HG02798 (cell line): ENCODE measurements at regions not wholly inside any gene's neighbourhood (a gene's known extent, or its start where the extent isn't known, plus 50 kb on each side); places are given as distances from the start of the nearest gene placed in this dataset.

Experiments
- ATAC-seq: cut with Tn5 transposase; IDR thresholded peaks from one replicate; pipeline ENCODE4 v1.9.1; 2021; ENCODE audit warnings: mild to moderate bottlenecking; ENCODE audit not compliant: unreplicated experiment, poor library complexity

DNA sequence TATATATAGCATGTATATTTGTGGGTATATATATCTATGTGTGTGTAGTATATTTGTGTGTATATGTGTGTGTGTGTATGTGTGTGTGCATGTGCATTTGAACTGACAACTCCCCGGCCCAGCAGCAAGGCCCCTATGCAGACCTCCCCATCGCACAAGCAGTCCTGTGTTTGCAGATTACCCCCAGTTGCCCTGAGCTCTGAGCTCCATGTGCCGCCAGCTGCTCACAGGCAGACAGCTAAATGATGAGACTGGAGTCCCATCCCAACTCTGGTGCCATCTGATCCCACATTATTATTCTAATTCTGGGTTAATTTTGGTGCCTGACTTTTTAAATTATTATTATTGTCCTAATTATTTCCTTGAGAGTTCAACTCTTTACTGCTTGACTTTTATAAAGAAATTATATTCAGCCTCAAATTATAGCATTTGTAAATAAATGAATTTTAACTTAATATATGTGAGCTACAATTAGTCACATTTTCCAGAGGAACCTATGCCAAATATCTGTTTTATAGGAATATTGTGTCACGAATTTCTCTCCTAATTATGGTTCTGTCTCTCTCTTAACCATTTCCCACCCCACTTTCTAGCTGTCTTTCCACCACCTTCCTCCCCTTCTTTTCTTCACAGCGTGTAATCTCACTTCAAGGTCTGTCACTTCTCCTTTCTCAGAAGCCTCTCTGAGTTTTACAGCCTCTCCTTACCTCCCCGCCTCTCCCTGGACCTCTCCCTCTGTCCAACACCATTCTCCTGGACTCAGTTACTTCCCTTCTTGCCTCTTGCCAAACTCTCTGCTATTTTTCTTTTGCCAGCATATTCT, 90.6 kb upstream of the SYNDIG1 start:
- ATAC-seq: no peak

DNA sequence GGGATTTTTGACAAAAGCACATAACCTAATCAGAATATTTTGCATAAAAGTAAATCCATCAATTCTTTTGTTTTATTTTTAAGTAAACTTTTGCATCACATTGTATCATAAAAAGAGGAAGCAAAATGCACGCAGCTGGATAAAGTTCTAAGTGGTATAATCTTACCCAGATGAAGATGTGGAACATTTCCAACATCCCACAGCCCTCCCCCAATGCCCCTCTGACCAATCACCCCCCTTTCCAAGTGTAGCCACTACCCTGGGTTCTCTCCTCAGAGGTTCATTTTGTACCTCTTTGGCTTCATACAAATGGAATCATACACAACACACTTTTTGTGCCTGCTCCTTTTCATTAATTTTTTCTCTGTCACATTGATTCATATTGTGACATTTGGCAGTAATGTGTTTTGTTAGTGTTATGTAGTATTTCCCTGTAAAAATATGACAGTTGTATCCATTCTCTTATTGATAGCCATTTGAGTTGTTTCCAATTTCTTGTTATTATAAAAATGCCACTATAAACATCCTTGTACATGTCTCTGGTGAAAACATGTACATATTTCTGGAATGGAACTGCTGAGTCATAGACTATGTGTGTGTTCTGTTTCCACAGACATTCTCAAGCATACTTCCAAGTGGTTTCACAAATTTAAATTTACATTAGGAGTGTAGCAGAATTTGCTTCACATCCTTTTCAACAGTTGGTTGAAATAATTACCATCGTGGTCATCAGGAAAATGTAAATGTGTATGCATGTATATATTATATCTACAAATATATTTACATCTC, 92.9 kb upstream of the SYNDIG1 start:
- no peak for ATAC-seq

DNA sequence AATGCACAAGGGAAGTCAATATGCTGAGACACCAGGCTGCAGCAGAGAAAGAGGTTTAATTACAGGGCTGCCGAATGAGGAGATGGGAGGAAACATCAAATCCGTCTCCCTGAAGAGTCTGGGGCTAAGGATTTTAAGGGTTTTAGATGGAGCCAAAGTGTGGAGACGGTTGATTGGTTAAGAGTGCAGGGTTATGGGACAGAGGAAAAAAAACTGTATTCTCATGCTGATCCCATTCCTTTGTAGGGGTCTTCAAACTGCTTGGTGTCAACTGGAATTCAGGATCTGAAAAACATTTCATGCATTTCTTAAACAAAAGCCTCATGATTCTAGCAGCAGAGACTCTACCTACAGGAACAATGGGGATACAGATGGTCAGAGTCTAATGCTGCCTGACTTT, 96.1 kb upstream of the SYNDIG1 start:
- no peak for ATAC-seq

DNA sequence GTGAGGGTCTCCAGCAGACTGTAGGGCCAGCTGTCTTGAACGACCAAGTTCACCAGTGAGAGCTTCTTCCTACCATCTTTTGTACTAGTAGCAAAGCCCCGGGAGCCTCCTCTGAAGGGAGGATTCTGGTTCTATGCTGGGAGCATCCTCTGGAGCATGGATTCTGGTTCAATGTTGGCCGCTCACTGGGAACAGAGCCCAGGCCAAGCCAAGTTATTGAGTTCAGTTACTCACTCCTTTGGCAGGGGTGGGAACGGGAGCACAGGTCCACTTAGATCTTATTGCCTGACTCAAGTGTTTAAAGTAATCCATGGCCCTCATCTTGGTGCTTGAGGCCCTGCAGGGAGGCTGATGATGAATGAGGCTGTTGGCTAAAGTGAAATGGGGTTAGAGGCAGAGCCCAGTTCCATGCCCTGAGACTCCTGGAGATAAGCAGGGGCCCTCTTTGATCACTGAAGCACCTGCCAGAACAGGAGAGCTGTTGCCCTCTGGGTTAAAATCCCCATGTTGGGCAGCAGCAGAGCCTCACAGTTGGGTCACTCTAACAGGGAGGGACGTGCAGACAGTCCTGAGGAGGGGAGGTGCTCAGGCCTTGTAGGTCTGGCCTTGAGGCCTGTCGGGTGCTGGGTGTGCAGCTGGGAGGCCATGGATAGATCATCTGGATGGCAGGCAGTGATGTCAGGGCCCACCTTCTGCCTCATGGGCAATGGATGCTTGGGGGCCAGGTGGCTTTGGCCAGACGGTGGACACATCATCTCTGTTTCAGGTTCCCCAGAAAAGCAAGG, 98.3 kb upstream of the SYNDIG1 start:
- no peak for ATAC-seq

DNA sequence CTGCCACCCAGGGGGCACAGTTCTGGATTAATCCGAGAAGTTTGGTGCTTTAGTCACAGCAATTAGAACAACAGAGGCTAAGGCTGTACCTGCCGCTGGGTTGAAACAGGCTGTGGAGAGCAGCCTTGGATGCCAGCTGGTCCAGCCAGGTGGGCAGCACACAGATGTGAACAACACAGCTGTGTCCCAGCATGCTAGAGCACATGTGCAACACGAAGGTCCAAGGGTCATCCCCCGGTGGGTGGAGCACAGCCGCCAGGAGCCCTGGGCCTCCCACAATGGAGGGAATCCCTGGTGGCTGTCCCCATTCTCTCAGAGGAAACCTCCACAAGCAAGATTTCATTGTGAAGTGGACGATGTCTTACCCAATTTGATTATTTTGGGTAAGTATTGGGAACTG, 99.2 kb upstream of the SYNDIG1 start:
- no peak for ATAC-seq

DNA sequence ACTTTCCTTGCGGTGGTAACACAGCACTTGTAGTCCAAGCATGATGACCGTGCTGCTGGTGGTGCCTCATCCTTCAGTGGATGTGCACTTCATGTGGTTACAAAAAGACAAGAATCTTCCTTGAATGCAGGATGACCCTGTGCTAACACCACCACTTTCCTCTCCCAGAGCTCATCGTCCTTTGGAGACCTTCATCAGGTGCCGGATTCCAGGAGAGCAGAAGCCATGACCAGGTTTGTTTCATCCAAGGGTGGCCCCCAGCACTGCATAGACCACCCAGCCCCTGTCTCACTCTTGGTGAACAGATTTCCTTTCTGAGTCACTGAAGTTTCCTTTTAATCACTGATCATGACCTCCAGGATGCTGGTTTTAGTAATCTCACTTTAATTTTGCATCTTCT, 101.2 kb upstream of the SYNDIG1 start:
- ATAC-seq: no peak

DNA sequence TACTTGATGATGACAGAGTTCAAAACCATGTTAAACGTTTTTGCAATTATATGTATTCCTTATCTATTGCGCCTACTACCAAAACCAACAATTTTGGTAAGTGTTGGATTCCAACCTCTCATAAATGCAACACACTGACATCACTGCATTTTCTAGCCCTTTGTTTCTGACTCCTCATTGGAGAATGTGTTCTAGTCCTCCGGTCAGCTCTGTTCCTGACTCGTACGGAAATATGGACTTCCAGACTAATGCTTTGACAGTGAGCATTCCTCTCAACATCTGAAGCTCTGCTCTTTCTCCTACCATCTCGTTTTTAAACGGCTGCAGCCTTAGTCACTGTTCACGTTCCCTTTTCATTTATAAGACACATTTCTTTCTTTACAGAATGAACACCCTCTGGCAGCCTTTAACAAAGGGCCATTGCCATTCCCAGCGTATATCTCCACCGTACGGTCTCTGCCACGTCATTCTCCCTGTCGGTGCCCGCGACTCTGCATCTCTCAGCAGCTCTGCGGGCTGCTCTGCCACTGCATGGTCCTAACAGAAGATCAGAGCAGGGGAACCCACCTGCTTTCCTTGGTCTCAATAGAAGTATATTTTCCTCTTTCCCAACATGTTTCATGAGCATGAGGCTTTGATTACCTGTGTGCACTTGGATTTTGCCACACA, 103.0 kb upstream of the SYNDIG1 start:
- no peak for ATAC-seq

DNA sequence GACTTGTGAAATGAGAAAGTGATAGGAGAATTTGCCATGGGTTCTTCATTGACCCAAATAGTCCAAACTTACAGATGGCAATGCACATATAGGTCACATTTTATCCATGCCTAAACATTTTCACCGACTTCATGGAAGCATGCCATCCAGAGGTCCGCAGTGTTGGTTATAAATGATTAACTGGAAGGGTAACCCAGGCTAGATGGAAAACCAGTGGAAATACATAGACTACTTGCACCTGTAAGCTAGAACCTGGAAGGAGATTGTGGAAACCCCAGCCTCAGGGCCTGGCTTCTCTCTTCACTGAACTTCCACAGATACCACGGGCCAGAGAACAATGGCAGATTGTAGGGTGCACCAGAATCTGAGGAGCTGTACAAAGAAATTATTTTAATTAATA, 103.8 kb upstream of the SYNDIG1 start:
- no peak for ATAC-seq

DNA sequence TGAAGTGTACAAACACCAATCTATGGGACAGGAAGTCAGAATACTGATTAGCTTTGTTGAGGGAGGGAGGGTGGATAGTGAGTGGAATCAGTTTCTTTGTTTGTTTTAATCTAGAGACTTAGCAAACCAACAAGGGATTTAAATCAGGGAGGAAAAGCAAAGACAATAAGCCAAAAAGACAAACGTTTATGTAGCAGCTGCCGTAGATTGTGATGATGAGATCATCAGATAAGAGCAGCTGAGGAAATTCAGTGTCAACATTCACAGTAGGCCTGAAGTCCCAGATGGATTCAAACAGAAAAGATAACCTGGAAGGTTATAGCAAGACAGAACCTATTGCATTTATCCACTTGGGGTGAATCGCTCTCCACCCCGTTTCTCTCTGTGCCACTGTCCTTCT, 104.9 kb upstream of the SYNDIG1 start:
- ATAC-seq: no peak

DNA sequence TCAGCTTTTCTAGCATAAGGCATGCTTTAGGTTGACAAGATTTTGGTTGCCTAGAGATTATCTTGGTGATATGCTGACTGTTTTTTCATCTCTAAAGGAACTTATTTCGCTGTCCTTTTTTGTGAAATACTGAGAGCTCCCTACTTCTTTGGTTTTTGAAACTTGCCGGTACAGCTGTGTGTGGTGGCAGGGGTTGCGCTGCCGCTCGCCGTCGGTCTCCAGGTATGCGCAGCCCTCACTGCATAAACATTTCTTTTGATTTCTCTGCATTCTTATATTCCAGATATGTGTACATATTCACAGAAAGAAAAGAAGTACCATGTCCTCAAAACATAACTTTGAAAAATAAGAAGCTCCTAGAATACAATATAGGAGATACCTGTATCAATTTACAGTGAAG, 106.4 kb upstream of the SYNDIG1 start:
- ATAC-seq: no peak

DNA sequence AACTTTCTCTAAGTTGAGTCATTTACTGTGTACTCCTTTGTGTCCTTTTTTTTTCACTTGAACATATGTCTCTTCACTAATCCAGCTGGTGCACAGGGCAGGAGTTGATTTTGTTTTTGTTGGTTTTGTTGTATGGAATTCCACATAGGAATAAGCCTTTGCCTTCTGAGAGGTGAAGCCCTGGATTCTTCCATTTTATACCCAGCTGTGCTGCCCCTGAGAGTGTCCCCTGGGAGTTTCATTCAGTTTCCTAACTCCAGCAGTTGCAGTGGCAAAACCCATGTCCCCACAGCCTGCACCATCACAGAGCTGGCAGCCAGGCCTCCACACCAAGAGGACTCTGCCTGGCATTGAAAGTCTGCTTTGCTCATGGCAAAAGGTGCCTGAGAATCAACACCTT, 107.3 kb upstream of the SYNDIG1 start:
- ATAC-seq: no peak

DNA sequence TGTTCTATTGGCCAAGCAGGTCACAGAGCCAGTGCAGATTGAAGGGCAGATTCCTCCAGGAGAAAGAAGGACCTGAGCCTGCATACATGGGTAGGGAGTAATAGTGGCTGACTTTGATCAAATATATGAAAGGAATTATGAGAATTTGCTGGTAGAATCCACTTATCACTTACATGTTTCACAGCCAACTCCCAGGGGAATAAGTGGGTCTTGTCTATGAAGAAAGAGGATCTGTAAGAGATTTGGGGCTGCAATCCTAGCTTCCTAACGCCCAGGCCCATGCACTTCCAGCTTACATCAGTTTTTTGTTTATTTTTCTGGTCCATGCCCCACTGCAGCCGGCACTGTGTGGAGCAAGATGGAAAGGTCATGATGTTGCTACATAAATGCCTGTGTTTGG, 107.9 kb upstream of the SYNDIG1 start:
- ATAC-seq: no peak

DNA sequence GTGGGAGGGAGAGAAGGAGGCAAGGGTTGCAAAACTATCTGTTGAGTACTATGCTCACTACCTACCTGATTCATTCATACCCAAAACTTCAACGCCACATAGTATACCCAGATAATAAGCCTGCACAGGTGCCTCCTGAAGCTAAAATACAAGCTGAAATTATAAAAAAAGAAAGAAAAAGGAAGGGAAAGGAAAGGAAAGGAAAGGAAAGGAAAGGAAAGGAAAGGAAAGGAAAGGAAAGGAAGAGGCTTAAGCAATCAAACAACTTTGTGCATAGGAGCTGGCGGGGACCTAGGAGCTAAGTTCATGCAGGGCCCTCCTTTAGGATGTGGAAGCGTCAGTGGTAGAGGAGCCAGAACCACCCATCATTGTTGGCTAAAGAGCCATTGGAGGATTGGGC, 108.9 kb upstream of the SYNDIG1 start:
- ATAC-seq: no peak

DNA sequence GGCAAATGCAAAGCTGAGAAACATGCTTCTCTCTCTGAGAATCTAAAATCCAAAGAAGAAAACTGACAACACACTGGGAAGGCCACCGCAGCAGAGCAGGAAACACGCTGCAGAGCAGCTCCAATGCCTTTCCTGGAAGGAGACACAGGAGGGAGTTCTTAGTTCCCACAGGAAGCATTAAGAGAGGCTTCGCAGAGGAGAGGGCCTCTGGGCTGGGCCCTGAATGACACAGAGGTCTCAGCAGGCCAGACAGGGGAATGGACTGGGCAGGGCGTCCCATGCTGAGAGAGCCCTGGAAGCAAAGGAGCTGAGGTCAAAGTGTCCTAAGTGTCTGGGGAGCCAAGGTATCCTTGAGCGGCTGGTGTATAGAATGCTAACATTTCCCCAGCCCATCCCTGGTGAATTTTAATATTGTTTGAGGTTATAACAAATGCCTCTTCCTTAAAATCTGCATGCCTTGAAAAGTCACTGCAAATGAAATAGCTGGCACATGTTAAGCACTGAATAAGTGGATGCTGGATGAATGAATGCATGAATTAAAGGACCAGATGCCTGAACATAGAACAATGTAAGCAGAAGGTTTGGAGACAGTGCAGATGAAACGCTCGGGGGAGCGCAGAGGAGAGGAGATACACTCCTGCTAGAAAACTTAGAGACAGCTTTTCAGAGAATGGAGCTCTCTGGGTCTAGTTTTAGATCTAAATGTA, 110.0 kb upstream of the SYNDIG1 start:
- no peak for ATAC-seq

DNA sequence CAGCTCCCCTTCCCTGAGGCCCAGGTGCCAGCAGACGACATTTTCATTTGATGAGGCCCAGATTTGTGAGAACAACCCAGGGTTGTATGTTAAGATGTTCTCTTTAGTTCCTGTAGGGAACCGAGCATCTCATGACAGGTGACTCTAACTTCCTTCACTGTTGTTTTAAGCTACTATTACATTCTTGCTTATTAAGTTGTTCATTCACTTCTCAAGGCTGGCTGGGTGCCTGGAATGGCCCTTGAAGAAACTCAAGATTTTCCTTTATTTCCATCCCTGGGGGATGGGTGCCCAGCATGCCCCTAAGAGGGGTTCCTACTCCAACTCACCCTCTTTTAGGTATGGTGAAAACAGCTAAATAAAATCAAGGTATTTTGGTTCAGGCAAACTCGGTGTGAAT, 111.5 kb upstream of the SYNDIG1 start:
- ATAC-seq: no peak

DNA sequence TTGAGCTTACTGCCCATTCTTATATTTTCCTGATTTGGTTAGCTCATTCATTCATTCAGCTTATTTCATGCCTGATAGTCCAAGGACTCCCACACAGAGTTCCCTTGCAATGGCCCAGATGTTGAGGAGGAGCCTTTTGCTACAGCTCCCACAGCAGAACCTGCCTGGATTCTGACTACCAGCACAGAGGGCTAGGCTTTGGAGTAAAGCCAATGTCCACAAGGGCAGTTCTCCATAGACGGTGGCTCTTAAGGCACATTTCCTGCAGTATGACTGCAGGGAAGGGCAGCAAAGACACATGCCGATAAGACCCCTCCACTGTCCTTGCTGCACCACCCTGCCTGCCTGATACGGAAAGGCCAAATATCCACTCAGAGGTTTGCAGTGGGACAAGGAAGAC, 112.3 kb upstream of the SYNDIG1 start:
- no peak for ATAC-seq

DNA sequence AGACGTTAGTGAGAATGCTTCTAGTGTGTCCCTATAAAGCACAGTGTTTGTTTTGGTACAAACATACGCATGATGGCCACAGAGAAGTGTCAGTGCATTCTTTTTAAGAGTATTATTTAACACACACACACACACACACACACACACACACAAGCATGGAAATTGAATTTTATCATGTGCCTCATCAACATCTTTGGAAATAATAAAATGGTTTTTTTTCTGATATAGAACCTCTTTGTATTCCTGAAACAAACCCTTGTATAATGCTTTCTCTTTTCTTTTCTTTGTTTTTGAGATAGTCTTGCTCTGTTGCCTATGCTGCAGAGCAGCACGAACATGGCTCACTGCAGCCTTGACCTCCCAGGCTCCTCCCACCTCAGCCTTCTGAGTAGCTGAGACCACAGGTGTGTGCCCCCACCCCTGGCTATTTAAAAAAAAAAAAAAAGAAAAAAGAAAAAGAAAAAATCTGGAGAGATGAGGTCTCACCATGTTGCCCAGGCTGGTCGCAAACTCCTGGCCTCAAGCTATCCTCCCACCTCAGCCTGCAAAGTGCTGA, 116.2 kb upstream of the SYNDIG1 start:
- ATAC-seq: no peak

DNA sequence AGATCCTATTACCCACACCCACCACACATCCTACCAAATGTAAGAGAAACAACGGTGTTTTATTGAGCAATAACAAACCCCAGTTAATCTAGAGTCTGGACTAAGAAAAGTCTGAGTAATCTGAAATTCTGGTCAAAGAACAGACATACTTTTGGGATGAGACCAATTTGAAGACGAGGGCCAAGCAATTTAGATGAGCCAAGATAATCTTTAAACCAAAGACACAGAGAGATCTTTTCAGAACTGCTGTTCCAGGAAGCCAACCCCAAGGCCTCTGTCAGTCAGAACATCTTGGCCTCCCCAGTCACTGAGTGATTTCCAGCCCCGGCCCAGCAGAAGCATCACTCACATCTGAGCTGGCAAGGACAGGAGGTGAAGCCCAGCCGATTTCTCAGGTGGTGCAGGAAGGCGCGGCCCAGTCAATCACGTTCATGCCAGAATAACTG, 118.5 kb upstream of the SYNDIG1 start:
- no peak for ATAC-seq

DNA sequence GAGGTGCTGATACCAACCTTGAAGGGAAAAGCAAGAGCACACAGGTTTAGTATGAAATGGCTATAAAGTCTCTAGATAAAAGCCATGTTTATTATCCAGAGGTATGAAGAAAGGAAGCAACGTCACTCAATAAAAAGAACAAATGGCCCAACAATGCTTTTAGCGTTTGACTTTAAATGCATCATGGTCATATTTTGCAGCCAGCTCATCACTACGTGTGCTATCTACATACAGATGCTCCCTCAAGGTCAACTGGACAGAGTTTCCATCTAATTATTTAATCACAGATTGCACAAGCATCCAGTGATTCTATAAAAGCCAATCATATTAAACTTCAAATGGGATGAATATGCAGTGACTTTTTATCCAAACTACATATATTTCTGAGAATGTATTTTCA, 127.6 kb upstream of the SYNDIG1 start:
- no peak for ATAC-seq

DNA sequence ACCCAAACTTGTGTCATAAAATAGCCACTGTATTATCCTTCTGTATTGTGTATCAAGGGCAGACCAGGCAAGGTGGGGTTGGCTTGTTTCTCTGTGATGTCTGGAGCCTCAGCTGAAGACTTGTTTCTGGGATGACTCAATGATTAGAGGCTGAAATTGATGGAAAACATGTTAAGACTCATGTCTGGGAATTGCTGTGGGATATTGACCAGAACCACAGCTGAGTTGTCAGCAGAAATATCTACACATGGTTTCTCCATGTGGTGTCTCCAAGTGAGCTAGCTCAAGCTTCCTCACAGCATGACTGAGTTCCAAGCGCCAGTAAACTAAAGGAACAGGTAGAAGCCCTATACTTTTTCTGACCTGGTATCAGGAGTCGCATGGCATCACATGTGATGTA, 128.5 kb upstream of the SYNDIG1 start:
- ATAC-seq: no peak
